ENCODE measurements at regions not wholly inside any gene's neighbourhood (a gene's known extent, or its start where the extent isn't known, plus 50 kb on each side); places are given as distances from the start of the nearest gene placed in this dataset.

DNA sequence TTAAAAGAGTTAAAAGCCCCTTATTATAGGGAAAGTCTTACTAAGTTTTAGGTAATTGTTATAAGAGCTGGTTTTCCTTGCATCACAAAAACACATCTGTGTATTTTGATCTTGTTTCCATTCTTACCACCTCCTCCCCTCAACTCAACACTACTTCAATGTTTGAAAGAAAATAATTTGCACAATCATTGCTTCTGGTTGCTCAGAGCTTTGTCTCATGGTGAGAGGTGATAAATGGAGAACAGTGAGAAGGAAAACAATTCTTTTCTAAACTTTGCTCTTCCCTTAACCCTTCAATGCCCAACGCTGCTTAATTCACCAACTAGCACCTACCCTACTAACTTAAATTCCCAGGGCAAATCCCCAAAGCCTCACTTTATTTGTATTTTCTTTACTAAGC lies 268.1 kb upstream of the LINC00305 start:
- no peak for TF ChIP-seq POLR2A (IDR thresholded peaks at IDR 0.05)
- TF ChIP-seq, protein P1, sequence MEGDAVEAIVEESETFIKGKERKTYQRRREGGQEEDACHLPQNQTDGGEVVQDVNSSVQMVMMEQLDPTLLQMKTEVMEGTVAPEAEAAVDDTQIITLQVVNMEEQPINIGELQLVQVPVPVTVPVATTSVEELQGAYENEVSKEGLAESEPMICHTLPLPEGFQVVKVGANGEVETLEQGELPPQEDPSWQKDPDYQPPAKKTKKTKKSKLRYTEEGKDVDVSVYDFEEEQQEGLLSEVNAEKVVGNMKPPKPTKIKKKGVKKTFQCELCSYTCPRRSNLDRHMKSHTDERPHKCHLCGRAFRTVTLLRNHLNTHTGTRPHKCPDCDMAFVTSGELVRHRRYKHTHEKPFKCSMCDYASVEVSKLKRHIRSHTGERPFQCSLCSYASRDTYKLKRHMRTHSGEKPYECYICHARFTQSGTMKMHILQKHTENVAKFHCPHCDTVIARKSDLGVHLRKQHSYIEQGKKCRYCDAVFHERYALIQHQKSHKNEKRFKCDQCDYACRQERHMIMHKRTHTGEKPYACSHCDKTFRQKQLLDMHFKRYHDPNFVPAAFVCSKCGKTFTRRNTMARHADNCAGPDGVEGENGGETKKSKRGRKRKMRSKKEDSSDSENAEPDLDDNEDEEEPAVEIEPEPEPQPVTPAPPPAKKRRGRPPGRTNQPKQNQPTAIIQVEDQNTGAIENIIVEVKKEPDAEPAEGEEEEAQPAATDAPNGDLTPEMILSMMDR (IDR thresholded peaks at IDR 0.05) = no peak

All from adrenal gland (tissue), 5 donors.